SU-DHL-6 (cell line): ENCODE measurements at regions not wholly inside any gene's neighbourhood (a gene's known extent, or its start where the extent isn't known, plus 50 kb on each side); places are given as distances from the start of the nearest gene placed in this dataset.

Experiments used
- EZH2phosphoT487 ChIP-seq: fragments of 200-600 bp; sonication (generic), shearing (Covaris generic); conservative IDR thresholded peaks from 2 replicates; pipeline ENCODE4 v1.6.1; 2018; ENCODE audit warnings: mild to moderate bottlenecking, antibody characterized with exemption, low read length, moderate library complexity, mixed read lengths
- TF ChIP-seq, protein P1 (sequence below): fragments of 200-600 bp; sonication (generic); IDR thresholded peaks from one replicate; pipeline ENCODE4 v1.5.1; 2017; ENCODE audit warnings: antibody characterized with exemption, mild to moderate bottlenecking, low read length, moderate library complexity; ENCODE audit not compliant: insufficient read depth, poor library complexity, severe bottlenecking

GRCh38 chr3:67870477-67870876, 216.1 kb upstream of the SUCLG2 start:
- TF ChIP-seq, protein P1, sequence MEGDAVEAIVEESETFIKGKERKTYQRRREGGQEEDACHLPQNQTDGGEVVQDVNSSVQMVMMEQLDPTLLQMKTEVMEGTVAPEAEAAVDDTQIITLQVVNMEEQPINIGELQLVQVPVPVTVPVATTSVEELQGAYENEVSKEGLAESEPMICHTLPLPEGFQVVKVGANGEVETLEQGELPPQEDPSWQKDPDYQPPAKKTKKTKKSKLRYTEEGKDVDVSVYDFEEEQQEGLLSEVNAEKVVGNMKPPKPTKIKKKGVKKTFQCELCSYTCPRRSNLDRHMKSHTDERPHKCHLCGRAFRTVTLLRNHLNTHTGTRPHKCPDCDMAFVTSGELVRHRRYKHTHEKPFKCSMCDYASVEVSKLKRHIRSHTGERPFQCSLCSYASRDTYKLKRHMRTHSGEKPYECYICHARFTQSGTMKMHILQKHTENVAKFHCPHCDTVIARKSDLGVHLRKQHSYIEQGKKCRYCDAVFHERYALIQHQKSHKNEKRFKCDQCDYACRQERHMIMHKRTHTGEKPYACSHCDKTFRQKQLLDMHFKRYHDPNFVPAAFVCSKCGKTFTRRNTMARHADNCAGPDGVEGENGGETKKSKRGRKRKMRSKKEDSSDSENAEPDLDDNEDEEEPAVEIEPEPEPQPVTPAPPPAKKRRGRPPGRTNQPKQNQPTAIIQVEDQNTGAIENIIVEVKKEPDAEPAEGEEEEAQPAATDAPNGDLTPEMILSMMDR, result no peak
- no peak for TF ChIP-seq EZH2phosphoT487
